WTC11 (cell line): ENCODE measurements at regions not wholly inside any gene's neighbourhood (a gene's known extent, or its start where the extent isn't known, plus 50 kb on each side); places are given as distances from the start of the nearest gene placed in this dataset.

Source experiments
- ATAC-seq: fragments of 200-7000 bp; cut with Tn5 transposase; 2 replicates; pipeline ENCODE4 v1.10.0; 2021; ENCODE audit warnings: mild to moderate bottlenecking, moderate library complexity
- CTCF ChIA-PET: fragments of 300-600 bp; sonication (Branson Sonifier 250); formaldehyde crosslinking; loops from one replicate; lab custom pipeline; 2021; ENCODE audit warnings: antibody characterized with exemption; lab: Charles Lee
- POLR2A ChIA-PET: fragments of 350-600 bp; sonication (Branson Sonifier 250); formaldehyde crosslinking; loops from one replicate; lab custom pipeline; 2021; ENCODE audit warnings: antibody characterized with exemption; lab: Charles Lee
- DNase-seq: peaks from one replicate; pipeline ENCODE4 v3.0.0; 2021; ENCODE audit warnings: low spot score
- H3K27ac Mint-ChIP-seq: 2 replicates; pipeline ENCODE4 v1.8.0; 2021; ENCODE audit warnings: mixed read lengths
- H3K27me3 Mint-ChIP-seq: 2 replicates; pipeline ENCODE4 v1.8.0; 2021; ENCODE audit warnings: low read depth, mild to moderate bottlenecking, moderate library complexity, mixed read lengths
- H3K36me3 Mint-ChIP-seq: 2 replicates; pipeline ENCODE4 v1.8.0; 2021; ENCODE audit warnings: mixed read lengths
- H3K4me1 Mint-ChIP-seq: 2 replicates; pipeline ENCODE4 v1.8.0; 2022; ENCODE audit warnings: mixed read lengths
- H3K4me3 Mint-ChIP-seq: 2 replicates; pipeline ENCODE4 v1.8.0; 2021; ENCODE audit warnings: mild to moderate bottlenecking, moderate library complexity, mixed read lengths
- H3K9me3 Mint-ChIP-seq: 2 replicates; pipeline ENCODE4 v1.8.0; 2021; ENCODE audit warnings: mixed read lengths
- ARID4B ChIP-seq: sonication (generic); formaldehyde crosslinking; IDR thresholded peaks from 2 replicates; pipeline ENCODE4 v1.8.0; 2023; ENCODE audit warnings: missing genetic modification reagents, mild to moderate bottlenecking, borderline replicate concordance
- CBFB ChIP-seq: sonication (generic); formaldehyde crosslinking; IDR thresholded peaks from 2 replicates; pipeline ENCODE4 v1.8.1; 2022; ENCODE audit warnings: mild to moderate bottlenecking, low read depth, missing genetic modification reagents
- ETV6 ChIP-seq: sonication (generic); formaldehyde crosslinking; IDR thresholded peaks from 2 replicates; pipeline ENCODE4 v1.8.1; 2022; ENCODE audit warnings: mild to moderate bottlenecking, missing genetic modification reagents
- FOXP4 ChIP-seq: sonication (generic); formaldehyde crosslinking; IDR thresholded peaks from 2 replicates; pipeline ENCODE4 v1.8.0; 2022; ENCODE audit warnings: mild to moderate bottlenecking, missing genetic modification reagents
- JUN ChIP-seq: sonication (generic); formaldehyde crosslinking; IDR thresholded peaks from 2 replicates; pipeline ENCODE4 v1.8.0; 2023; ENCODE audit warnings: mild to moderate bottlenecking, missing genetic modification reagents
- PRRX2 ChIP-seq: fragments of 250-450 bp; sonication (Bioruptor Pico); IDR thresholded peaks from 2 replicates; pipeline ENCODE4 v1.8.0; 2021; ENCODE audit warnings: mild to moderate bottlenecking
- SMAD4 ChIP-seq: sonication (generic); formaldehyde crosslinking; IDR thresholded peaks from 2 replicates; pipeline ENCODE4 v1.8.0; 2022; ENCODE audit warnings: mild to moderate bottlenecking, missing genetic modification reagents
- SOX15 ChIP-seq: fragments of 250-450 bp; sonication (Bioruptor Pico); IDR thresholded peaks from 2 replicates; pipeline ENCODE4 v1.9.0; 2021; ENCODE audit warnings: mild to moderate bottlenecking
- TCF7 ChIP-seq: sonication (generic); formaldehyde crosslinking; IDR thresholded peaks from 2 replicates; pipeline ENCODE4 v1.8.0; 2022; ENCODE audit warnings: mild to moderate bottlenecking, low read depth, missing genetic modification reagents, moderate library complexity
- ZBTB21 ChIP-seq: sonication (generic); formaldehyde crosslinking; IDR thresholded peaks from 2 replicates; pipeline ENCODE4 v1.8.1; 2023; ENCODE audit warnings: mild to moderate bottlenecking, missing genetic modification reagents, borderline replicate concordance
- ZNF219 ChIP-seq: sonication (generic); formaldehyde crosslinking; IDR thresholded peaks from 2 replicates; pipeline ENCODE4 v1.8.0; 2023; ENCODE audit warnings: missing genetic modification reagents, mild to moderate bottlenecking, borderline replicate concordance
- ZNF263 ChIP-seq: sonication (generic); formaldehyde crosslinking; IDR thresholded peaks from 2 replicates; pipeline ENCODE4 v1.8.1; 2022; ENCODE audit warnings: low read depth, mild to moderate bottlenecking, moderate library complexity, missing genetic modification reagents
- ZNF396 ChIP-seq: fragments of 250-450 bp; sonication (Bioruptor Pico); IDR thresholded peaks from 2 replicates; pipeline ENCODE4 v1.8.0; 2021; ENCODE audit warnings: mild to moderate bottlenecking, moderate library complexity, borderline replicate concordance
- TF ChIP-seq, protein P1 (sequence below): sonication (generic); formaldehyde crosslinking; IDR thresholded peaks from 2 replicates; pipeline ENCODE4 v1.8.1; 2023; ENCODE audit warnings: mild to moderate bottlenecking, missing genetic modification reagents, moderate library complexity
- TF ChIP-seq, protein P2 (sequence below): sonication (generic); formaldehyde crosslinking; conservative IDR thresholded peaks from 2 replicates; pipeline ENCODE4 v1.8.1; 2023; ENCODE audit warnings: mild to moderate bottlenecking, low read depth, missing genetic modification reagents, moderate library complexity
- TF ChIP-seq, protein P3 (sequence below): sonication (generic); formaldehyde crosslinking; IDR thresholded peaks from 2 replicates; pipeline ENCODE4 v1.8.1; 2023; ENCODE audit warnings: mild to moderate bottlenecking, moderate library complexity, missing genetic modification reagents

GRCh38 chr15:36024031-36024688, 478.2 kb upstream of the DPH6 start:
- no peaks in the 10 kb centered on the region for H3K36me3 Mint-ChIP-seq
- H3K9me3 Mint-ChIP-seq = no peaks in the 10 kb centered on the region
- peaks cover 8% of the 10 kb centered on the region for H3K4me1 Mint-ChIP-seq
- no peaks in the 10 kb centered on the region for H3K27me3 Mint-ChIP-seq
- no peak overlapping the region for H3K27ac Mint-ChIP-seq
- H3K4me3 Mint-ChIP-seq = no peak overlapping the region
- CTCF ChIA-PET = no interaction called here
- no peak for TF ChIP-seq FOXP4 (CRISPR knock-in tag)
- TF ChIP-seq, protein P1, sequence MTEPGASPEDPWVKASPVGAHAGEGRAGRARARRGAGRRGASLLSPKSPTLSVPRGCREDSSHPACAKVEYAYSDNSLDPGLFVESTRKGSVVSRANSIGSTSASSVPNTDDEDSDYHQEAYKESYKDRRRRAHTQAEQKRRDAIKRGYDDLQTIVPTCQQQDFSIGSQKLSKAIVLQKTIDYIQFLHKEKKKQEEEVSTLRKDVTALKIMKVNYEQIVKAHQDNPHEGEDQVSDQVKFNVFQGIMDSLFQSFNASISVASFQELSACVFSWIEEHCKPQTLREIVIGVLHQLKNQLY (CRISPR knock-in tag) = no peak
- TF ChIP-seq PRRX2 (CRISPR knock-in tag) = no peak
- TF ChIP-seq ARID4B (CRISPR knock-in tag) = no peak
- no peak for ATAC-seq
- DNase-seq = no peak
- POLR2A ChIA-PET = interaction anchor here (0.6 kb wide), 1 partner anchor 922 kb away, joined by 3 read pairs; no protein-coding TSS in a partner anchor

DNA sequence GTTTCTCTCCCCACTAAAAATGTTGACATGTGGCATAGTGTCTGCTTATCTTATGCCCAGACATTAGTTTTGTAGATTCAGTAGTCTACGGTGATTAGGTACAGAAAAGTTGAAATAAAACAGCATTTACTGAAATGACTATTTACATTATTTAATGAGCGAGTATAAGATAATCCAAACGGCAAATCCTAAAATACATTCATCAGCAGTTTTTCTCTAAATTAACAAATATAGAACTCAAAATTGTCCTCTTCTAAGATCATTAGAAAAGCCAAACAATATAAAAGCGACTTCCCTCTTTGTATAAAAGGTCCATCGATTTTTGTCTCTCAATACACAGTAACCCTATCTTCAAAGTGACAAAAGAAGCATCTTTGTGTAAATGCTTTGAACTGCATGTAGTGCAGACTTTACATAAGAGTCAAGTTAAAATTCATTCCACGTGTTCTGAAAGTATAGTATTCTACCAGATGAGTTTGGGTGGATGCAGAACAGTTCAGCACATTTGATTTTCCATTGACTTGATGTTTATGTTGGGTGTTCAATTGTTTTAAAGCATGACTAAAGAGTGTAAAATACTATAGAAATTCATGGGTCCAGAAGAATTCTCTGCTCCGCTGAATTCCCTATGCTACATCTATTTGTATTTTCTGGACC, 480.8 kb upstream of the DPH6 start:
- H3K4me3 Mint-ChIP-seq = no peak overlapping the region
- H3K27me3 Mint-ChIP-seq = no peaks in the 10 kb centered on the region
- no peaks in the 10 kb centered on the region for H3K9me3 Mint-ChIP-seq
- ChIA-PET CTCF (no interaction called here), POLR2A (no interaction called here)
- H3K36me3 Mint-ChIP-seq = no peaks in the 10 kb centered on the region
- DNase-seq = no peak
- peaks cover 8% of the 10 kb centered on the region for H3K4me1 Mint-ChIP-seq
- ATAC-seq = no peak
- H3K27ac Mint-ChIP-seq = no peak overlapping the region
- no peak for TF ChIP-seq SOX15 (CRISPR knock-in tag)
- no peak for TF ChIP-seq ZNF396
- no peak for TF ChIP-seq TCF7 (CRISPR knock-in tag)
- no peak for TF ChIP-seq SMAD4 (CRISPR knock-in tag)
- no peak for TF ChIP-seq ZNF263 (CRISPR knock-in tag)
- no peak for TF ChIP-seq ETV6 (CRISPR knock-in tag)
- TF ChIP-seq, protein P2, sequence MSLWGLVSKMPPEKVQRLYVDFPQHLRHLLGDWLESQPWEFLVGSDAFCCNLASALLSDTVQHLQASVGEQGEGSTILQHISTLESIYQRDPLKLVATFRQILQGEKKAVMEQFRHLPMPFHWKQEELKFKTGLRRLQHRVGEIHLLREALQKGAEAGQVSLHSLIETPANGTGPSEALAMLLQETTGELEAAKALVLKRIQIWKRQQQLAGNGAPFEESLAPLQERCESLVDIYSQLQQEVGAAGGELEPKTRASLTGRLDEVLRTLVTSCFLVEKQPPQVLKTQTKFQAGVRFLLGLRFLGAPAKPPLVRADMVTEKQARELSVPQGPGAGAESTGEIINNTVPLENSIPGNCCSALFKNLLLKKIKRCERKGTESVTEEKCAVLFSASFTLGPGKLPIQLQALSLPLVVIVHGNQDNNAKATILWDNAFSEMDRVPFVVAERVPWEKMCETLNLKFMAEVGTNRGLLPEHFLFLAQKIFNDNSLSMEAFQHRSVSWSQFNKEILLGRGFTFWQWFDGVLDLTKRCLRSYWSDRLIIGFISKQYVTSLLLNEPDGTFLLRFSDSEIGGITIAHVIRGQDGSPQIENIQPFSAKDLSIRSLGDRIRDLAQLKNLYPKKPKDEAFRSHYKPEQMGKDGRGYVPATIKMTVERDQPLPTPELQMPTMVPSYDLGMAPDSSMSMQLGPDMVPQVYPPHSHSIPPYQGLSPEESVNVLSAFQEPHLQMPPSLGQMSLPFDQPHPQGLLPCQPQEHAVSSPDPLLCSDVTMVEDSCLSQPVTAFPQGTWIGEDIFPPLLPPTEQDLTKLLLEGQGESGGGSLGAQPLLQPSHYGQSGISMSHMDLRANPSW (CRISPR knock-in tag) = no peak
- TF ChIP-seq CBFB = no peak
- no peak for TF ChIP-seq ZBTB21 (CRISPR knock-in tag)
- no peak for TF ChIP-seq JUN
- TF ChIP-seq ZNF219 (CRISPR knock-in tag) = no peak
- TF ChIP-seq, protein P3, sequence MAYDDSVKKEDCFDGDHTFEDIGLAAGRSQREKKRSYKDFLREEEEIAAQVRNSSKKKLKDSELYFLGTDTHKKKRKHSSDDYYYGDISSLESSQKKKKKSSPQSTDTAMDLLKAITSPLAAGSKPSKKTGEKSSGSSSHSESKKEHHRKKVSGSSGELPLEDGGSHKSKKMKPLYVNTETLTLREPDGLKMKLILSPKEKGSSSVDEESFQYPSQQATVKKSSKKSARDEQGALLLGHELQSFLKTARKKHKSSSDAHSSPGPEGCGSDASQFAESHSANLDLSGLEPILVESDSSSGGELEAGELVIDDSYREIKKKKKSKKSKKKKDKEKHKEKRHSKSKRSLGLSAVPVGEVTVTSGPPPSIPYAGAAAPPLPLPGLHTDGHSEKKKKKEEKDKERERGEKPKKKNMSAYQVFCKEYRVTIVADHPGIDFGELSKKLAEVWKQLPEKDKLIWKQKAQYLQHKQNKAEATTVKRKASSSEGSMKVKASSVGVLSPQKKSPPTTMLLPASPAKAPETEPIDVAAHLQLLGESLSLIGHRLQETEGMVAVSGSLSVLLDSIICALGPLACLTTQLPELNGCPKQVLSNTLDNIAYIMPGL (CRISPR knock-in tag) = no peak
